GM21786 (cell line): ENCODE measurements at regions not wholly inside any gene's neighbourhood (a gene's known extent, or its start where the extent isn't known, plus 50 kb on each side); places are given as distances from the start of the nearest gene placed in this dataset.

ENCODE experiments used
- ATAC-seq: cut with Tn5 transposase; IDR thresholded peaks from one replicate; pipeline ENCODE4 v1.9.1; 2021; ENCODE audit not compliant: unreplicated experiment

GRCh38 chr11:25859776-25860175 lies 472.2 kb upstream of the ANO3 start:
- ATAC-seq, result no peak

DNA sequence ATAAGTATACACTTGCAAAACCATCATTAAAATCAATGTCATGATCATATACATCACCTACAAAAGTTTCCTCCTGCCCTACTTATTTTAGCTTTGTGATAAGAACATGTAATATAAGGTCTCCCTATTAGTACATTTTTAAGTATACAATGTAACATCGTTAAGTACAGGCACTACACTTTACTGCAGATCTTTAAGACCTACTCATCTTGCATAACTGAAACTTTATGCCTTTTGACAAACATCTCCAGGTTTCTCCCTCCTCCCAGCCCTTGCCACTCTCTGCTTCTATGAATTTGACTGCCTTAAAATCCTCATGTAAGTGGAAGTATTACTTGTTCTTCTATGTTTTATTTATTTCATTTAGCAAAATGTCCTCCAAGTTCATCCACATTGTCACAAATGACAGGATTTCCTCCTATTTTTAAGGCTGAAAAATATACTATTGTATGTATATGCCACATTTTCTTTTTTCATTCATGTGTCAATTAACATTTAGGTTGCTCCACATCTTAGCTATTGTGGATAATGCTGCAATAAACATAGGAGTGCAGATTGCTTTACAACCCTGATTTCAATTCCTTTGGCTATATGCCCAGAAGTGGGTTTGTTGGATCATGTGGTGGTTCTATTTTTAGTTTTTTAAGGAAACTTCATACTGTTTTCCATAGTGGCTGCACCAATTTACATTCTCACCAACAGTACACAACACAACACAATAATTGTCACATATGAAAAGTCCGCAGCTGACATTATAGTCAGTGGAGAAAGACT lies 471.1 kb upstream of the ANO3 start:
- no peak for ATAC-seq

DNA sequence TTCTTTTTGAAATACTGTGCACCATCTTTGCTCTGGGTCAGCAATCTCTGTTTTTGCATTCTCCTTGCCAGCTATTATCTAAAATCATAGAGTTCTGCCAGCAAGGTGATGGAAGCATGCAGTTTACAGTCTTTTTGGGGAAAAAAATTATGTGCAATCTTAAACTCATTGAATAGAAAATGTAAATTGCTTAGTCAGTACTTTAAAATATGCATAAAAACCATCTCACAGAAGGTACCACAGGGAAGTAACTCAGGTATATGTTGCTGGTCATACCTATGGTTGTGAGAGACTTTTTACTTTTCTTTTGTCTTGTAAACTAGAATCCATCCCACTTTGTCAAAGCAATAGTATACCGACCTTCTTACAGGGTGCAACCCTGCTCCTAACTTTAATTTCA lies 469.8 kb upstream of the ANO3 start:
- no peak for ATAC-seq

DNA sequence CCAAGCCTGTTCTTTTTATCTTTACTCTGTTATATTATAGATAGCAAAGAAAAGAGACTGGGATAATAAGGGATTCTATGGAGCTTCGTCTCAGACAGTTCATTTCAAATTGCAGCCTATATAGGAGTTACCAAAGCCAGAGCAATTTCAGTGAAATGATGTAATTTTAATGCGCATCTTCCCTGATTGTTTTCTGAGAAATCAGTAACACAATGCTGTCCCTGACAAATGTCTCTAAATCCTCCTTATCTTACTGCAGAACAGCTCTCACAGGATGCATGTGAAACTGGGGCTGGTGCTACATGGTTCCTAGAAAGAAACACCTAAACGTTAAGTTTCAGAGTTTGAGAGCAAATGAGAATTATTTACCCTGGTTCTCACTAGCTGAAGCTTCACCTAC lies 467.9 kb upstream of the ANO3 start:
- ATAC-seq, result no peak

- no peak for ATAC-seq
These were observed 455.4 kb upstream of the ANO3 start for GRCh38 chr11:25876456-25876965.

- ATAC-seq, result no peak
These were observed 445.9 kb upstream of the ANO3 start for GRCh38 chr11:25886036-25886435.

DNA sequence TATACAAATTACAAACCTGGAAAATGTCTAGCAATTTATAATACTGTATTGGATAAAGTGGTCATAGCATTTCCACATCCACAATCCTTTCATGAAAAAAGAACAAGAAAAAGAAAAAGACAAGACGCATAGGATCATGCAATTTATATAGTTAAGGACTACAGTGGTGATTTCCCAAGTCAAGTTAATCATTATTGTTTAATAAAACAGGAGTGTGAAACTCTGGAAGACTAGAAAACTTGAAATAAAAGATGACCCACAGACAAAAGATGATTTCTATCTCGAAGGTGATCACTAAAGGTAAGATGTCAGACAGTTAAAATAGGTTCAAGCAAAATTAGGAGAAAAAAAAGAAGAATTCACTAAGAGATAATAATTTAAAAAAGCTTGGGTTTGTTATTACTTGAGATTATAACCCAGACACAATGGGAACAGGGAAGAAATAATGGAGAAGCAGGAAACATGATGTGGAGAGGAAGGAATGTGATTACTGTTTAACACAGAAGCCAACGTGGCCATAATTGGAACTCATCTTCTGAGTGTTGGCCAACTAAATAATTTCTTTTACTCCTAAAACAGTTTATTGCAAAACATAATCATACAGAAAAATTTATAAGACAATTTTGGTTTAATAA lies 441.2 kb upstream of the ANO3 start:
- ATAC-seq, result no peak

- no peak for ATAC-seq
These were observed 440.0 kb upstream of the ANO3 start for GRCh38 chr11:25891960-25892359.

DNA sequence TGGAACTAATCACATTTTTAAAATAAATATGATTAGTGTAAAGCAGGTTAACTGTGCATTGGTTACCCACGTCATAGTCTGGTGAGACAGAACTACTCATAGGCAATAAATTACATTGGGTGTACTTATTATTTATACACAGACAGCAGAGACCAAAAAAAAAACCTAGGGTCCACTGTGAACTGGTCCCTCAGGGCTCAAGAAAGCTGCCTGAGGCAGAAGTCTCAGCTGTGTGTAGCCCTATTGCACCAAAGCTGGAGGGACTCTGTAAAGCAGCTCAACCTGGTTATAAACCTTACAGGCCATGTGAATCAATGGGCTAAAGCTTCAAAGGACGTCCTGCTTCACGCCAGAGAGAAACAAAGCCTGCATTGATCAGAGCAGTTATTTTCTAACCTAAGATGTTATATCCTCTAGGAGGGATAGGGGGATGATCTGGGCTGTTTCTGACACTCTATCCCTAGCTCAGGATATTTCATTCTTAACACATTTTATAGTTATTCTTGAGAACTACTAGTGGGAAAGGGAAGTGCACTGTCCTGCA lies 432.2 kb upstream of the ANO3 start:
- ATAC-seq, result no peak

GRCh38 chr11:25900814-25901213 lies 431.1 kb upstream of the ANO3 start:
- ATAC-seq, result no peak

GRCh38 chr11:25901415-25901814 lies 430.5 kb upstream of the ANO3 start:
- ATAC-seq, result no peak

DNA sequence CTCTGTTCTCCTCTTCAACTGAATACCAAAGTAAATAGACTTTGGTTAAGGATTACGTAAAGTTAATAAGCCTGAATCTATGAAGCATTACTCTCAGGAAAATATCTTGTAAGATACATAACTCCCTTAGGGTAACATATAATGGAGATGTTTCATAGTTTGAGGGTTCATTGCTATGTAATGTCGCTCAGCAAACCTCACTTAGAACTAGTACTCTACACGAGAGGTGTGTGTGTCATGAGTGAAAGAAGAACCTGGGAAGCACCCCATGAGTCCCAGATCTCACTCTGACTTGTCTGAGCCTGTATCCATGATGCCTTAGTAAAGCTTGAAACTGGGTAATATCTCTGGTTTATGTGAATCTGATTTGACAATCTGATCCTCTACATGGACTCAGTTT lies 429.5 kb upstream of the ANO3 start:
- no peak for ATAC-seq

DNA sequence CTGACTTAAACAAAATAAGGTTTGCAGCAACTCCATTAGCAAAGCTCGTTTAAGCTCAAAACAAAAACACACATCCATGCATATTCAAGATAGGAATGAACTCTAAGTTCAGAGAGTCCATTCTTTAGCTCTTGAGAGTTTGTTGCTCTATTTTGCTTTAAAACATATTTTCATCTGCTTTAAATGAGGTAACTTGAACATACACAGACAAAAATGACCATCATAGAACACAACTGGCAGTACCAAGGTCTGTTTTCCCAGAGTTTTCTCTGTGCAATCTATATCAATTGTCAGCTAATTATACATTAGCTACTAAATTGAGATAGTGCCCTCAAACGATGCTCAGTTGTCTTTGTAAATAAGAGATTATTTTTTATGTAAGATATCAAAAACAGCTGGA lies 423.2 kb upstream of the ANO3 start:
- no peak for ATAC-seq

- no peak for ATAC-seq
These were observed 421.8 kb upstream of the ANO3 start for GRCh38 chr11:25910086-25910485.

DNA sequence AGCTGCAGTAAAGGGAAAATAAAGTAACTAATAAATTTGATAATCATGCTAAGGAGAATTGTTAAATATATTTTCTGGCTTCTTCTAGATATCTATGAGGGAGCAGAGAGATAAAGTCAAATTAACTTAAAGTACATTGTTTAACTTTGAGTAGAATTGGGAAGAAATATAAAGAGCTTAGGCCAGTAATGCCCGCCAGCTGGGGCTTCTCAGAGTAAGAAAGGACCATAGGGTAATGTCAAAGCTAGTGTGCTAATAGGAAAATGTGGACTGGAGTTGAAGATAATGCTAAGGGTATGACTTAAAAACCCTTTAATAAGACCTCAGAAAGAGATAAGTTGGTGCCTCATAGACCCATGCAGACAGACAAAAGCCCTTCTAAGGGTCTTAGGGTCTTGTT lies 411.6 kb upstream of the ANO3 start:
- ATAC-seq, result no peak

DNA sequence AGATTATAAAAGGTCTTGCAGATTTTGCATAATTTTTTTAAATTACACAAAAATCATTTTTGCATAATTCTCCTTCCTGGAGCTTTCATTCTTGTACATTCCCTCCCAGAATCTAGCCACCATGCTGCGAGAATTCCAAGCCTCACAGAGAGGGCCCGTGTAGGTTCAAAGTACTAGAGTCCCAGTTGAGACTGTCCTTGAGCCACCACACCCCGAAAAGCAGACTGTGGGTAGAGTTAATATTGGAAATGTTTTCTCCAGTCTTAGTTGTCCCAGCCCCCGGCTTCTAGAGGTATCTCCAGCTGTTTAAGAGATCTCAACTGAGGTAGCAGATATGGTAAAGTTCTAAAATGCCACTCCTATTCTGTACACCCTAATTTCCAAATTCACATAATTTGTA lies 407.3 kb upstream of the ANO3 start:
- no peak for ATAC-seq

GRCh38 chr11:25925359-25925758 lies 406.6 kb upstream of the ANO3 start:
- no peak for ATAC-seq

DNA sequence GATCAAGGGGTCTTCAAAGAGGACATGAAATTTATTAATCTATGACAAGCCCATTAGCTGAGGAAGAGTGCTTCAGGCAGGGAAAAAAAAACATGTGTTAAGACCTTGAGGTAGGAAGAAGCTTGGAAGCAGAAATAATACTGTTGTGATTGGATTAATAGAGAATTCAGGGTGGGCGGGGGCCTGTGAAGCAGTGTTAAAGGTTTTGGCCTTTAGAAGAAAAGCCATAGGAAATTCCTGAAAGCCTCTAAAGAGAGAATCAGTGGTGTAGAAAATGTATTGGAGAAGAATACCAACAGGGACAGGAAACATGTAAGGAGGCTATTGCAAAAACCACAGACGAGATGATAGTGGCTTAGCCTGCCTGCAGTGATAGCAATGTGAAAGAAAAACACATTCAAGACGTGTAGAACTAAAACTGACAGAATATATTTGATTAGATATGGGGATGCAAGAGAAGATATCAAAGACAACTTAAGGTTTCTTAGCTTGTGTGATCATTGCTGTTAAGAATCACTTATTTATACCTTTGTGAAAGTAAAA lies 404.4 kb upstream of the ANO3 start:
- ATAC-seq, result no peak

GRCh38 chr11:25928076-25928475 lies 403.9 kb upstream of the ANO3 start:
- ATAC-seq, result no peak

GRCh38 chr11:25938952-25939351 lies 393.0 kb upstream of the ANO3 start:
- no peak for ATAC-seq

DNA sequence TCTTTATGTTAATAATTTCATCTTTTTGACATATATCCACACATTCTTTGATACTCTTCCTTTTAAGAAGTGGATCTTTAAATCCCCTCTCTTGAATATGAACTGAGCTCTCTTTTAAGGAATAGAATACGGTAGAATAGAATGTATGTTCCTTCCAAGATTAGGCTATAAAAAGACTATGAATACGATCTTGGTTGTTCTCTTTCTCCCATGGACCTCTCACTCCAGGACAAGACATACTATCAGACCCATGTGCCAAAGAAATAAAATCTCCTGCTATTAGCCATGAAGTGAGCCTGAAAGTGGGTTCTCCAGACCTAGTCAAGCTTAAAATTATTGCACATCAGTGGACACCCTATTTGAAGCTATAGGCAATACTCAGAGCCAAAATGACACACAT lies 392.2 kb upstream of the ANO3 start:
- no peak for ATAC-seq

- ATAC-seq, result no peak
These were observed 390.6 kb upstream of the ANO3 start for GRCh38 chr11:25941353-25941752.
